SK-N-SH (cell line): ENCODE measurements at regions not wholly inside any gene's neighbourhood (a gene's known extent, or its start where the extent isn't known, plus 50 kb on each side); places are given as distances from the start of the nearest gene placed in this dataset.

ENCODE experiments used
- CTCF ChIA-PET: fragments of 300-600, 350-600 bp; formaldehyde crosslinking; extraction: SDS; loops from one replicate; lab custom pipeline; 2021; lab: Yijun Ruan, JAX
- POLR2A ChIA-PET: fragments of 350-600 bp; sonication (Branson Sonifier 250); formaldehyde crosslinking; extraction: SDS; loops from one replicate; lab custom pipeline; 2020; ENCODE audit warnings: antibody characterized with exemption, inconsistent platforms; lab: Yijun Ruan, JAX
- DNase-seq: peaks from one replicate; pipeline ENCODE4 v3.0.0; 2012
- H2AFZ ChIP-seq: fragments of 200-600 bp; sonication (generic); 2 replicates; pipeline ENCODE4 v1.8.1; 2016; ENCODE audit warnings: antibody characterized with exemption, mild to moderate bottlenecking, low read depth
- H3F3A ChIP-seq: fragments of 200-600 bp; sonication (generic); replicated peaks from 2 replicates; pipeline ENCODE3; 2016; ENCODE audit warnings: antibody characterized with exemption, mild to moderate bottlenecking; ENCODE audit not compliant: insufficient read depth
- H3K27ac ChIP-seq, 2 experiments: fragments of 200-500 bp in 1 of 2; fragments of 200-600 bp in 1 of 2; sonication (Bioruptor generic) in 1 of 2; sonication (generic), shearing (Covaris generic) in 1 of 2; 2 replicates each; pipeline versions ENCODE4 v1.5.1 to v1.6.1; 2014 to 2016; ENCODE audit warnings: low read depth in 2 of 2, inconsistent platforms in 1 of 2, low read length in 1 of 2, mild to moderate bottlenecking in 1 of 2, mixed read lengths in 1 of 2
- H3K27me3 ChIP-seq: fragments of 200-600 bp; sonication (generic), shearing (Covaris generic); 2 replicates; pipeline ENCODE4 v1.6.1; 2016; ENCODE audit warnings: mixed run types; ENCODE audit not compliant: insufficient read depth
- H3K36me3 ChIP-seq, 2 experiments: fragments of 200-500 bp in 1 of 2; fragments of 200-600 bp in 1 of 2; sonication (Bioruptor generic) in 1 of 2; sonication (generic) in 1 of 2; replicated peaks in 1 of 2; 2 replicates each; pipeline versions ENCODE3 to v1.5.1; 2014 to 2016; ENCODE audit warnings: low read length in 1 of 2, mild to moderate bottlenecking in 1 of 2; ENCODE audit not compliant: insufficient read depth in 2 of 2, control insufficient read depth in 1 of 2
- H3K4me1 ChIP-seq, 2 experiments: fragments of 200-500 bp in 1 of 2; fragments of 200-600 bp in 1 of 2; sonication (Bioruptor generic) in 1 of 2; sonication (generic), shearing (Covaris generic) in 1 of 2; 2 replicates each; pipeline versions ENCODE4 v1.5.1 to v1.6.1; 2014 to 2016; ENCODE audit warnings: low read depth in 1 of 2, low read length in 1 of 2, mixed run types in 1 of 2; ENCODE audit not compliant: insufficient read depth in 2 of 2, control insufficient read depth in 1 of 2
- H3K4me2 ChIP-seq: fragments of 200-600 bp; sonication (generic), shearing (Covaris generic); 2 replicates; pipeline ENCODE4 v1.6.1; 2017; ENCODE audit warnings: mixed run types
- H3K4me3 ChIP-seq, 2 experiments: fragments of 200-500 bp in 1 of 2; fragments of 200-600 bp in 1 of 2; sonication (Bioruptor generic) in 1 of 2; sonication (generic), shearing (Covaris generic) in 1 of 2; 2 replicates each; pipeline versions ENCODE4 v1.5.1 to v1.8.1; 2014 to 2016; ENCODE audit warnings: low read depth in 2 of 2, inconsistent platforms in 1 of 2, low read length in 1 of 2, mild to moderate bottlenecking in 1 of 2, mixed read lengths in 1 of 2, moderate library complexity in 1 of 2
- H3K79me2 ChIP-seq: fragments of 200-600 bp; sonication (generic); 2 replicates; pipeline ENCODE4 v1.8.1; 2017; ENCODE audit warnings: mild to moderate bottlenecking; ENCODE audit not compliant: insufficient read depth
- H3K9ac ChIP-seq: fragments of 200-600 bp; sonication (generic); 2 replicates; pipeline ENCODE4 v1.6.1; 2017; ENCODE audit warnings: mixed run types
- H3K9me2 ChIP-seq: fragments of 200-600 bp; sonication (generic); 2 replicates; pipeline ENCODE4 v1.6.1; 2017; ENCODE audit warnings: mixed run types
- H3K9me3 ChIP-seq: fragments of 200-600 bp; sonication (generic); 2 replicates; pipeline ENCODE4 v1.6.1; 2017; ENCODE audit warnings: mixed run types, mild to moderate bottlenecking, moderate library complexity
- H4K20me1 ChIP-seq: fragments of 200-600 bp; sonication (generic); 2 replicates; pipeline ENCODE4 v1.6.1; 2017; ENCODE audit warnings: mild to moderate bottlenecking, mixed run types; ENCODE audit not compliant: insufficient read depth
- CHD2 ChIP-seq: fragments of 150-350 bp; IDR thresholded peaks from 2 replicates; pipeline ENCODE4 v1.6.1; 2018; ENCODE audit warnings: low read length; ENCODE audit not compliant: partially characterized antibody
- FOSL2 ChIP-seq: IDR thresholded peaks from 2 replicates; pipeline ENCODE4 v1.4.0; 2012; ENCODE audit warnings: low read depth, mild to moderate bottlenecking, moderate library complexity, borderline replicate concordance
- FOXM1 ChIP-seq: IDR thresholded peaks from 2 replicates; pipeline ENCODE4 v1.4.0; 2012; ENCODE audit warnings: low read depth, mild to moderate bottlenecking
- GATA2 ChIP-seq: sonication (generic); formaldehyde crosslinking; IDR thresholded peaks from 2 replicates; pipeline ENCODE4 v1.5.0; 2020; ENCODE audit warnings: mild to moderate bottlenecking, missing genetic modification reagents
- IRF3 ChIP-seq: fragments of 150-350 bp; IDR thresholded peaks from 2 replicates; pipeline ENCODE4 v1.6.1; 2016; ENCODE audit warnings: mild to moderate bottlenecking, low read depth, low read length
- NFIC ChIP-seq: IDR thresholded peaks from 2 replicates; pipeline ENCODE4 v1.4.0; 2012; ENCODE audit warnings: borderline replicate concordance
- POLR2AphosphoS5 ChIP-seq: IDR thresholded peaks from 2 replicates; pipeline ENCODE4 v1.6.1; 2012; ENCODE audit warnings: low read depth, low read length
- RAD21 ChIP-seq: IDR thresholded peaks from 2 replicates; pipeline ENCODE4 v1.6.1; 2012; ENCODE audit warnings: mild to moderate bottlenecking, low read length
- RFX5 ChIP-seq: IDR thresholded peaks from 2 replicates; pipeline ENCODE4 v1.6.1; 2012; ENCODE audit warnings: mild to moderate bottlenecking, improper control_type of control experiment, low read length
- RXRA ChIP-seq: IDR thresholded peaks from 2 replicates; pipeline ENCODE4 v1.4.0; 2012; ENCODE audit warnings: low read depth, mild to moderate bottlenecking, borderline replicate concordance
- SMC3 ChIP-seq: IDR thresholded peaks from 2 replicates; pipeline ENCODE4 v1.6.1; 2012; ENCODE audit warnings: low read depth, low read length, improper control_type of control experiment
- TAF1 ChIP-seq: IDR thresholded peaks from 2 replicates; pipeline ENCODE4 v1.6.1; 2012; ENCODE audit warnings: low read depth, mild to moderate bottlenecking, low read length, moderate library complexity, borderline replicate concordance
- WGBS: methylation state at CpG from one replicate; pipeline ENCODE4 v1.1.6; 2017; ENCODE audit warnings: low lambda C conversion rate; 5-methylcytosine and 5-hydroxymethylcytosine counted together
- TF ChIP-seq, protein P1 (sequence below): IDR thresholded peaks from 2 replicates; pipeline ENCODE4 v1.4.0; 2012; ENCODE audit warnings: low read depth
- TF ChIP-seq, protein P2 (sequence below): fragments of 200-600 bp; sonication (generic); IDR thresholded peaks from 2 replicates; pipeline ENCODE4 v1.6.1; 2017; ENCODE audit warnings: antibody characterized with exemption, mild to moderate bottlenecking, moderate library complexity

GRCh38 chr6:3990692-3991491 is 88.0 kb downstream of the FAM217A start:
- H3K9me3 ChIP-seq: no peaks in the 10 kb centered on the region
- H3F3A ChIP-seq: no peaks in the 10 kb centered on the region
- H3K27me3 ChIP-seq: no peaks in the 10 kb centered on the region
- no peaks in the 10 kb centered on the region for H3K36me3 ChIP-seq
- POLR2A ChIA-PET: no interaction called here
- H3K4me2 ChIP-seq: peak overlapping the region; percentile 55; the same call in 1 of the 2 replicates
- peak; percentile 82 for DNase-seq
- no peaks in the 10 kb centered on the region for H3K9me2 ChIP-seq
- H3K4me3 ChIP-seq: peak overlapping the region in 1 of 2 experiments; percentile 2; a peak in 1 of 4 replicates
- CTCF ChIA-PET: interaction anchor here (0.5 to 3.5 kb wide), 43 partner anchors 8 to 729 kb away, joined by 3 to 53 read pairs (median 4); partner anchors contain the start of gene FAM50B
- H3K9ac ChIP-seq: no peak overlapping the region
- 40% methylated on average over 21 of the region's 21 CpGs for WGBS
- TF ChIP-seq GATA2 (CRISPR knock-in tag) (no peak), SMC3 (peak; percentile 90), CHD2 (peak; percentile 29), RXRA (no peak), IRF3 (no peak), NFIC (peak; percentile 75), RAD21 (peak; percentile 91), TAF1 (no peak)
- TF ChIP-seq, protein P1, sequence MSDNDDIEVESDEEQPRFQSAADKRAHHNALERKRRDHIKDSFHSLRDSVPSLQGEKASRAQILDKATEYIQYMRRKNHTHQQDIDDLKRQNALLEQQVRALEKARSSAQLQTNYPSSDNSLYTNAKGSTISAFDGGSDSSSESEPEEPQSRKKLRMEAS: 0 out of 2 replicates have a peak, but pooled peaks have one; percentile 28
- TF ChIP-seq, protein P2, sequence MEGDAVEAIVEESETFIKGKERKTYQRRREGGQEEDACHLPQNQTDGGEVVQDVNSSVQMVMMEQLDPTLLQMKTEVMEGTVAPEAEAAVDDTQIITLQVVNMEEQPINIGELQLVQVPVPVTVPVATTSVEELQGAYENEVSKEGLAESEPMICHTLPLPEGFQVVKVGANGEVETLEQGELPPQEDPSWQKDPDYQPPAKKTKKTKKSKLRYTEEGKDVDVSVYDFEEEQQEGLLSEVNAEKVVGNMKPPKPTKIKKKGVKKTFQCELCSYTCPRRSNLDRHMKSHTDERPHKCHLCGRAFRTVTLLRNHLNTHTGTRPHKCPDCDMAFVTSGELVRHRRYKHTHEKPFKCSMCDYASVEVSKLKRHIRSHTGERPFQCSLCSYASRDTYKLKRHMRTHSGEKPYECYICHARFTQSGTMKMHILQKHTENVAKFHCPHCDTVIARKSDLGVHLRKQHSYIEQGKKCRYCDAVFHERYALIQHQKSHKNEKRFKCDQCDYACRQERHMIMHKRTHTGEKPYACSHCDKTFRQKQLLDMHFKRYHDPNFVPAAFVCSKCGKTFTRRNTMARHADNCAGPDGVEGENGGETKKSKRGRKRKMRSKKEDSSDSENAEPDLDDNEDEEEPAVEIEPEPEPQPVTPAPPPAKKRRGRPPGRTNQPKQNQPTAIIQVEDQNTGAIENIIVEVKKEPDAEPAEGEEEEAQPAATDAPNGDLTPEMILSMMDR: peak; percentile 96
- no peaks in the 10 kb centered on the region for H4K20me1 ChIP-seq
- peak overlapping the region in 1 of 2 experiments; percentile 14; a peak in 1 of 4 replicates for H3K27ac ChIP-seq
- no peaks in the 10 kb centered on the region for H3K79me2 ChIP-seq
- peak overlapping the region; percentile 65 for H2AFZ ChIP-seq
- peaks cover 14% of the 10 kb centered on the region in 2 experiments; a peak in 2 of 4 replicates for H3K4me1 ChIP-seq

DNA sequence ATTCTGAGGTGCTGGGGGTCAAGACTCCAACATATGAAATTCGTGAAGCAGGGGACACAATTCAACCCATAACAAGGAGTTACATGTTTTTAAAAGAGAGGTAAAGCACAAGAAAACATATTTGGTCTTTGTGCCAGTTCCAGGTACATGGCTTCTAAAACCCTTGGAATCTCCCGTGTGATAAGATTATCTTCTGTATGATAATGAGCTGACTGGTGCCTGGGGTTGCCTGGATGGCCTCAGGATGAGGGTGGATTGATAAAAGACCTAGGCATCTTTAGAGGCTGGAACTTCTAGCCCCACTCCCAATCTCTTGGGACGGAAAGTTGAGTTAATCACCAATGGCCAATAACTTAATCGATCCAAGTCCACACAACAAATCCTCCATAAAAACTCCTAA is 87.0 kb downstream of the FAM217A start:
- Histone ChIP-seq H3K27ac (no peak overlapping the region), H3F3A (no peaks in the 10 kb centered on the region), H4K20me1 (no peaks in the 10 kb centered on the region), H3K4me1 (peaks cover 6 to 14% of the 10 kb centered on the region in 2 experiments; a peak in 2 of 4 replicates), H3K9ac (no peak overlapping the region), H3K9me2 (no peaks in the 10 kb centered on the region), H3K79me2 (0 out of 2 replicates have a peak, but pooled peaks cover 6% of the 10 kb centered on the region), H3K9me3 (no peaks in the 10 kb centered on the region), H3K36me3 (no peaks in the 10 kb centered on the region), H3K4me2 (no peak overlapping the region), H3K4me3 (no peak overlapping the region), H3K27me3 (no peaks in the 10 kb centered on the region), H2AFZ (no peak overlapping the region)
- 84% methylated on average over 2 of the region's 4 CpGs for WGBS
- ChIA-PET CTCF (interaction anchor here (1.5 to 2.0 kb wide), 2 partner anchors 143 to 243 kb away, joined by 5 to 10 read pairs; partner anchors contain the start of gene FAM50B), POLR2A (no interaction called here)
- TF ChIP-seq, protein P1: no peak
- TF ChIP-seq FOXM1 (no peak), POLR2AphosphoS5 (no peak), RFX5 (no peak), FOSL2 (no peak), RXRA (no peak)
- TF ChIP-seq, all 33 proteins: peak for 0
- DNase-seq: no peak
